GM19238 (cell line): ENCODE measurements at regions not wholly inside any gene's neighbourhood (a gene's known extent, or its start where the extent isn't known, plus 50 kb on each side); places are given as distances from the start of the nearest gene placed in this dataset.

Experiments used
- DNase-seq: peaks from one replicate; pipeline ENCODE4 v3.0.0; 2011; ENCODE audit warnings: low spot score; ENCODE audit not compliant: insufficient read length

DNA sequence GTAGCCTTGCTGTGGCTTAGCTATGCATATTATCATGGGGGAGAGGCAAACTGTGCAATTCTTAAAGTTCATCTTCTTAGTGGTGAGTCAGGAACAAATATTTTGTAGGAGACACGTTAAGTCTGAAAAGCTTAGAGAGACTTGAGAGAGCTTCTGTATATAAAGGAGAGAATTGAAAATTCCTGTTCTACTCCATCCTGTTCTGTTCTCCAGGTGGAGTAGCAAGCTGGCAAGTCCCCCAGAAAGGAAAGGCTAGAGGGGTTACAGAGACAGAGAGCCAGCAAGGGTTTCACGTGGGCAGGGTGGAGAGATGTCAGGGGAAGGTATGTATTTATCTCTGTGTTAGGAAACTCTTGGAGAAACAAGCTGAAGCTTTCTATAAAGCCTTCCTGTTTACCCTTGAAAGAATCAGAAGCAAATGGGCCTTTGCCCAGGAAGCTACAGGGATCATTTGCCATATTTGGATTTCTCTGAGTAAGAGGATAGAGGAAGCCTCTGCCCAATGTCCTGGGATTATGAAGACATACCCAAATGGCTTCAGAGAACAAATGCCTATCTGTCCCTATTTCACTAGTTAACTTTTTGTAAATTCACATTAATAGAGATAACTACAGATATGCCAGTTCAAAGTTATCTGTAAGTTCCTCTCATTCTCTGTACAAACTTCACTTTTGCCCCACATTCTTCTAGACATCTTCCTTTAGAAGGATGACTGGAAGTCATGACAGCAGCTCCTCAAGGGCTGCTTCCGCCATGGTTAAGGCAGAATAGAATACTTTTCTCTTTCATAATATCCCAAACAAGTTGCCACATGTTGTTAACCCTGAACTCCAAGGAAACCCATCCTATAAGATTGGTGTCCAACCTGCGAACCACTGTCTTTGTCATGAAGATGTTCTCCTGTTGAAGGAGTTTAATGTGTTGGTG is 126.7 kb upstream of the NEDD9 start:
- no peak for DNase-seq

DNA sequence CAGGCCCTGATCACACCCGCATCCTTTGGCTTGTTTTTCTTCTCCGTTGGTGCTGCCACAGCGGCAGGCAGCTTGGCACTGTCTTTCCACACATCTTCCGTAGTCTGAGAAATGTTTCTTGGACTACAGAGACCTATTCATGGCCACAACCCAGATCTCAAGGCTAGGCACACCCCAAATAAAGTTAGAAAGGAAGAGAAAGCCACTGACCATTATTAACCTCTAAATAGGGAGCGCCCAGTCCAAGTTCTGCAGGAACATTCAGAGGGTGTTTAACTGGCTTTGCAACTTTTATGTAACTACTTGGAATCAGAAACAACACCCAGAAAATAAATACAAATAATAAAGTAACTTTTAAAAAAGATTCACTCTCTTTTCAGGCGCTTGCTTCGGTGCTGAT is 124.8 kb upstream of the NEDD9 start:
- DNase-seq, result no peak

- no peak for DNase-seq
Observed at GRCh38 chr6:11356404-11357155, 124.1 kb upstream of the NEDD9 start.

GRCh38 chr6:11353921-11354389 is 121.5 kb upstream of the NEDD9 start:
- no peak for DNase-seq

GRCh38 chr6:11350294-11350693 is 117.8 kb upstream of the NEDD9 start:
- no peak for DNase-seq

- DNase-seq, result no peak
Observed at GRCh38 chr6:11349880-11350279, 117.4 kb upstream of the NEDD9 start.

- DNase-seq, result no peak
Observed at GRCh38 chr6:11346516-11346915, 114.0 kb upstream of the NEDD9 start.

DNA sequence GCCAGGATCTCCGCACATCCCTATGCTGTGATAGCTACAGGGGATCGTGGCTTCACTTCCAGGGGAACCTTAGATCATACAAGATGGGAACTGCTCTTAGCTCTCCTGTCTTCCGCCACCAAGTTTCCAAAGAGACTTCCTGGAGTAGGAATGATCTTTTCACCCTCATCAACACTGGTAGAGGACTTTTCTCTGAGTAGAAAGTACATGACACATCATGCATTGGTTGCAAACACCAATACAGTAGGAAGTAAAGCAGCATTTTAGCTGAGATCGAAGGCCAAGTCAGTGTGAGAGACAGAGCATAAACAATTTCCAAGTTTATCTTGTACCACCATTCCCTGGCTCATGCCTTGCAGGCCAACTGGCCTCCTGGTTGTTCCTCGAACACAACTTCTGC is 113.1 kb upstream of the NEDD9 start:
- DNase-seq, result no peak

DNA sequence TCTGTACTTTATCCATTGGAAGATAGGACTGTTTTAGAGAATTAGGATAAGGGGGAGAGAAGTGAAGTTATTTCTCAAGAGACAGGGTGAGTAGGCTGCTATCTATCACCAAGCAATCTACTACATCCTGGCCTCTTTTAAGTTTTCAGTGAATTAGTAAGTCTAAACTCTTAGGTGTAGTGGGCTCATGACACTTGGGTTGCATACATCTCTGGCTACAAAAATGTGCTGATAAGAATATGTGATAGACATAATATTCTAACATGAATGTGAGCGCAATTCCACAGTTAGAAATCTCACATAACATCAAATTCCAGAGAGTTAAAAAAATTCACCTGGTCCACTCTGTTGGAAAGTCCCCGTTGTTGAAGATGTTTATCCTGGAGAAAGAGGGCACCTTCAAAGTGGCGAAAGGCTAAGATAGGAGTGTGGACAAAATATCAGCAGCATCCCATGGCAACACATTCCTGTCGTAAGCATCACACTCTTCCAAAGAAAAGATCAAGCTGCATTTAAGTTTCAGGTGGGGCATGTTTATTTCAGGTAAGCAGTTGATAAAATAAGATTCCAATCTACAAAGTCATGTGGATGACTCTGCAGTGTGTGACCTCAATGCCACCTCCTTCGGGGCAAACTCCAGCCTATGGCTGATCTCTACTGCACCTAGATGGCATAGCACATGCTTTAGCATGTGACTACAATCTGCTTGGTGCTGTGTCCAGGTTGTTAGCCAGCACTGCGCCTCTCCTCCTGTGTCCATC is 111.7 kb upstream of the NEDD9 start:
- DNase-seq, result no peak

- DNase-seq, result no peak
Observed at GRCh38 chr6:11341867-11342266, 109.4 kb upstream of the NEDD9 start.

- no peak for DNase-seq
Observed at GRCh38 chr6:11341303-11341702, 108.8 kb upstream of the NEDD9 start.

GRCh38 chr6:11339380-11339779 is 106.9 kb upstream of the NEDD9 start:
- DNase-seq, result no peak

GRCh38 chr6:11337306-11337705 is 104.8 kb upstream of the NEDD9 start:
- no peak for DNase-seq

DNA sequence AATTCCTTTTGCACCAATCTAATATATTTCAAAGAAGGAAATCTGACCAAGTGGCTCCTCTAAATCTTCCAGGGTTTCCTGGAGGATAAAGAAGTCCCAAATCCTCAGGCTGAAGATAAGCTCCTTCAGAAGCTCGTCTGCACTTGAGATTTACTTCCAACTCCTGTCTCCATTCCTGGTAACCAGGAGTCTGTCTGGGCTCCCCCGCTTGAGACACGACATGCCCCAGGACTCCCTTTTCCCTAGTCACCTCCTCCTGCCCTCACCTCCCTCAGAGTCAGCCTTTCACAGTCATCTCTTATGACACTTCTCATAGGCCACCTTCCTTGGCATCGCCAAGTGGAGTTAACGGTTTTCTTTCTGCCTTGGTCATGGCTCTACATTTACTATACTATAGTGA is 103.4 kb upstream of the NEDD9 start:
- no peak for DNase-seq

DNA sequence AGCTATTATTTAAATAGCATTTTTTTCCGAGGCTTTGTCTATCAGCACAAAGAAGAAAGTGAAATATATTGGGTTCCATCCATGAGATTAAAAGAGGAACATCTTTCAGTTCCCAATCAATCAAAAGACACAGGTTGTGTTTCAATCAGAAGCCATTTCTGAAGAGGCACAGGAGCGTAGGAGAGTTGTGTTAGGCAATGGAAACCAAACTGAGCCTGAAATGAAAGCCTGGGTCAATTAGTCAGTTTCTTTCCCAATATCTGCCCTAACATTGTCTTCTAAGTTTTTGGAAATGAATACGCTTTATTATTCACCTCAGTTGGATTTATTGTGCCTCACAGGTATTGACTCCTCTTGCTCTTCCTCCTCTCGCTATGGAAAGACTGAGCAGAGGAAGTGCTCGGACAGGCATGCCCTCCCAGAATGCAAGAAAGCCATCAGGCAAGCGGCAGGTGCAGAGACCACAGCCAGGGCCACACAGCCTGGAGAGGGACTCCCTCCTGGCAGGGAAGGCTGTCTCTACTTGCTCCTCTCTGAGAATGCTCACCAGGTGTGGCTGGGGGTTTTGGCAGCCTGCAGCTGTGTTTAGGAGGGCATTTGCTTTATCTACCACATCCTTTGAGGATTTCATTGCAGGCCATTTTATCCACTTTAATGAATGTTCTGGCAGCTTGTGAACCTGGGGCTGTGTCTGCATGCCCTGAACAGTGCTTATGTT is 100.8 kb upstream of the NEDD9 start:
- DNase-seq, result no peak

DNA sequence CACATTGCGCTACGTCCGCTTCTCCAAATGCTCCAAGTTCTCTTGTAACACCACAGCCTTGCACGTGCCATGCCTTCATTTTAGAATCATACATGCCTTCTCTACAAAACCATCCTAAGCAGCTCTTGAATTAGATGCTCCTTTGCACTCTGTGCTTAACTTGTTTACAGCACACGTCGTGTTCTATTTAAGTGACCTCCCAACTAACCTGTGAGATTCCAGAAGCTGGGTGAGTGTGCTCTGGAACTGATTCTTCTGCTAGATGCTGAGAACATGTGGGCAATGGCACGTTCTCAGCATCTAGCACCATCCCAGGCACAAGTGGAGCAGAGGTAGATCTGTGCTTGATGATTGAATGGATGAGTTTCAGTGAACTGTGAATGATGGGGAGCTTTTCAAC is 100.0 kb upstream of the NEDD9 start:
- DNase-seq, result no peak

DNA sequence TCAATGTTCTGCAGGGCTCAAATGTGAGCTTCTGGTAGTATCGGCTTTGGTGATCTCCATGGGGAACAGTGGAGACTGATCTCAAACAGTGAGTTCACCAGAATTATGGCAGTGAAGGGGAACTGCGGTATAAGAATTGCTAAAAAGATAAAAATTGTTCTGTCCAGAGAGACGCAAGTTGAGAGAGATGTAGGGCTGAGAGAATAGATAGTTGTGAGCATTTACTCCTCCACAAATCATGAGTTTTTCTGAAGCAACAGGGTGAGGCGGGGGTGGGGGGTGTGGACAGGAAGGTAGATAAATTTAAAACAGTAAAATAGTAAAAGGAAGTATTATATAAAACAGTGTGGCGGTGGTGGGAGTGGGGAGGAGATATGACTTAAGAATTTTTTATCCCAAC is 98.6 kb upstream of the NEDD9 start:
- DNase-seq, result no peak

GRCh38 chr6:11330413-11330760 is 97.9 kb upstream of the NEDD9 start:
- no peak for DNase-seq

GRCh38 chr6:11329726-11330412 is 97.4 kb upstream of the NEDD9 start:
- no peak for DNase-seq

GRCh38 chr6:11328613-11329247 is 96.3 kb upstream of the NEDD9 start:
- DNase-seq, result no peak
